ENCODE measurements at regions not wholly inside any gene's neighbourhood (a gene's known extent, or its start where the extent isn't known, plus 50 kb on each side); places are given as distances from the start of the nearest gene placed in this dataset.

GRCh38 chr10:33032654-33033151 is 74.7 kb upstream of the ITGB1 start:
- TF ChIP-seq GATA2 (IDR thresholded peaks at IDR 0.05; ENCODE audit: low read depth, low read length) (no peak), GATA3 (IDR thresholded peaks at IDR 0.05; ENCODE audit: low read depth, low read length) (no peak)

Data from SH-SY5Y (cell line).